Endothelial cell (in vitro differentiated cells): ENCODE measurements at regions not wholly inside any gene's neighbourhood (a gene's known extent, or its start where the extent isn't known, plus 50 kb on each side); places are given as distances from the start of the nearest gene placed in this dataset.

Experiments used
- DNase-seq: peaks from one replicate; pipeline ENCODE4 v3.0.0; 2021; ENCODE audit warnings: low spot score
- H3K27ac Mint-ChIP-seq: one replicate; pipeline ENCODE4 v1.8.0; 2021; ENCODE audit warnings: mixed read lengths, inconsistent platforms; ENCODE audit not compliant: unreplicated experiment
- H3K27me3 Mint-ChIP-seq: one replicate; pipeline ENCODE4 v1.8.0; 2021; ENCODE audit warnings: mild to moderate bottlenecking, moderate library complexity, mixed read lengths, inconsistent platforms; ENCODE audit not compliant: unreplicated experiment
- H3K36me3 Mint-ChIP-seq: one replicate; pipeline ENCODE4 v1.8.0; 2021; ENCODE audit warnings: mild to moderate bottlenecking, low read depth, mixed read lengths, inconsistent platforms; ENCODE audit not compliant: unreplicated experiment
- H3K4me1 Mint-ChIP-seq: one replicate; pipeline ENCODE4 v1.8.0; 2021; ENCODE audit warnings: mild to moderate bottlenecking, mixed read lengths, inconsistent platforms; ENCODE audit not compliant: unreplicated experiment
- H3K4me3 Mint-ChIP-seq: one replicate; pipeline ENCODE4 v1.8.0; 2021; ENCODE audit warnings: mild to moderate bottlenecking, mixed read lengths, inconsistent platforms; ENCODE audit not compliant: unreplicated experiment
- H3K9me3 Mint-ChIP-seq: one replicate; pipeline ENCODE4 v1.8.0; 2021; ENCODE audit warnings: mixed read lengths, inconsistent platforms; ENCODE audit not compliant: unreplicated experiment
- TF ChIP-seq, protein P1 (sequence below): fragments of 200-600 bp; sonication (generic); IDR thresholded peaks from one replicate; pipeline ENCODE4 v1.5.0; 2021; ENCODE audit warnings: antibody characterized with exemption; ENCODE audit not compliant: unreplicated experiment

DNA sequence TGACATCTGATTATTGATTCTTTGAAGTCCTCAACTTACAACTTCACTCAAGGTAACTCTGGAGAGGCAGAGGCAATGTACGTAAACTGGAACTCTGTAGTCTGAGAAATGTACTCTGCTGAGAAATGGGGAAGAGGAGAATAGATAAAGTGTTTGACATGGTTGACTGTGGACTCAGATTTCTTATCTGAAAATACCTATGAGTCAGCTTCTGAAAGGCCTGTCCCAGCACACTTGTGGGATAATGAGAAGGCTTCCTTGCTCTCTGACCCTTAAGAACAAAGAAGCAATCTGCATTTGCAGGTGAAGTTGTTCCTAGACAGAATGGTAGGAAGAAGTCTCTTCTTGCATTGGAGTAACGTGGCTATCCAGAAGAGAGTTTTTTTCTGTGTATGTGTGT is 1573.5 kb downstream of the BRINP3 start:
- H3K4me3 Mint-ChIP-seq: no peak overlapping the region
- no peaks in the 10 kb centered on the region for H3K4me1 Mint-ChIP-seq
- TF ChIP-seq, protein P1, sequence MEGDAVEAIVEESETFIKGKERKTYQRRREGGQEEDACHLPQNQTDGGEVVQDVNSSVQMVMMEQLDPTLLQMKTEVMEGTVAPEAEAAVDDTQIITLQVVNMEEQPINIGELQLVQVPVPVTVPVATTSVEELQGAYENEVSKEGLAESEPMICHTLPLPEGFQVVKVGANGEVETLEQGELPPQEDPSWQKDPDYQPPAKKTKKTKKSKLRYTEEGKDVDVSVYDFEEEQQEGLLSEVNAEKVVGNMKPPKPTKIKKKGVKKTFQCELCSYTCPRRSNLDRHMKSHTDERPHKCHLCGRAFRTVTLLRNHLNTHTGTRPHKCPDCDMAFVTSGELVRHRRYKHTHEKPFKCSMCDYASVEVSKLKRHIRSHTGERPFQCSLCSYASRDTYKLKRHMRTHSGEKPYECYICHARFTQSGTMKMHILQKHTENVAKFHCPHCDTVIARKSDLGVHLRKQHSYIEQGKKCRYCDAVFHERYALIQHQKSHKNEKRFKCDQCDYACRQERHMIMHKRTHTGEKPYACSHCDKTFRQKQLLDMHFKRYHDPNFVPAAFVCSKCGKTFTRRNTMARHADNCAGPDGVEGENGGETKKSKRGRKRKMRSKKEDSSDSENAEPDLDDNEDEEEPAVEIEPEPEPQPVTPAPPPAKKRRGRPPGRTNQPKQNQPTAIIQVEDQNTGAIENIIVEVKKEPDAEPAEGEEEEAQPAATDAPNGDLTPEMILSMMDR: no peak
- no peaks in the 10 kb centered on the region for H3K36me3 Mint-ChIP-seq
- no peak for DNase-seq
- no peak overlapping the region for H3K27ac Mint-ChIP-seq
- H3K9me3 Mint-ChIP-seq: no peaks in the 10 kb centered on the region
- H3K27me3 Mint-ChIP-seq: peaks cover 5% of the 10 kb centered on the region

DNA sequence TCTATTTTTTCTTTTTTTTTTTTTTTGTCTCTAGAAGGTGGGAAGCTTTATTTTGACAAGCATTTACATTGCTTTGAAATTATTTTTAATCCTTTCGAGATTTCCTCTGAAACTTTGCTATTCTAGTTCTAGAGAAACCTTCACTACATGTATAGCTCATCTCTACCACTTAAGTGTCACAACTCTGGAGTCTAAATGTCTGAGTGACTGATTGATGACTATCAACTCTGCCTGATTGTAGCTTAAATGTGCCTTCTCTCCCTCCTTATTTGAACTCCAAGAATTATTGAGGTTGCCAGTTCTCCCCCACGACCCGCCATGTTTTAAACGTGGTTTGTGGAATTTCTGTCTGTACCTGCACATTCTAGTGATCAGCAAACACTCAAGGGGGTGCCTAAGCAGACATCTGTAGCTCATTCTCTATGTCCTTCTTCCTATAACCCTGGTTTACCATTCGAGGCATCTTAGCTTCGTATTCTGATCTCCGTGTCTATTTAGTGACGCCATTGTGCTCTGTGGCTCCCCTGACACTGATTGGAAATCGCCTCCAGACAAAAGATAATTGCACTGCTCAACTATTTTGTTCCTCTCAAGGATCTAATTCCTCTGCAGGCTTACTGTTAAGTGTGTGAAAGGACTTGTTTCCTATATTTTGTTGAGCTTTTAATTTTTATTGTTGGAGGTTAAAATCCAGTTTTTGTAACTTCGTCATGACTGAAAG is 1570.6 kb downstream of the BRINP3 start:
- Mint-ChIP-seq H3K27ac (no peak overlapping the region), H3K27me3 (peaks cover 4% of the 10 kb centered on the region), H3K4me1 (no peaks in the 10 kb centered on the region), H3K9me3 (no peaks in the 10 kb centered on the region), H3K4me3 (no peak overlapping the region), H3K36me3 (no peaks in the 10 kb centered on the region)
- TF ChIP-seq, protein P1: no peak
- no peak for DNase-seq

DNA sequence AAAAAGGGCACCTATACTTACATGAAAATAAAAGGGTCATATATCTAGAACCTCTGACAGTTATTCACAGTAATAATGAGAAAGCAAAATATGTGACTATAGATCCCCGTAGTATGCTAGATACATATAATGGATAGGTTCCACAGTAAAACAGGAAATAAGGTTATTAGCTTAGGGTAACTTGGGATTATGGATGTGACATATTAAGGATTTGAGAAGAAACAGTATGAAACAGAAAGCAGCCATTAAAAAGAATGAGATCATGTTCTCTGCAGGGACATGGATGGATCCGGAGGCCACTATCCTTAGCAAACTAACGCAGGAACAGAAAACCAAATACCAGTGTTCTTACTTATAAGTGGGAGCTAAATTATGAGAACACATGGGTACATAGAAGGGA is 1547.3 kb downstream of the BRINP3 start:
- H3K36me3 Mint-ChIP-seq: no peaks in the 10 kb centered on the region
- no peak overlapping the region for H3K27ac Mint-ChIP-seq
- no peak for DNase-seq
- TF ChIP-seq, protein P1: no peak
- no peaks in the 10 kb centered on the region for H3K27me3 Mint-ChIP-seq
- no peak overlapping the region for H3K4me3 Mint-ChIP-seq
- no peaks in the 10 kb centered on the region for H3K9me3 Mint-ChIP-seq
- no peaks in the 10 kb centered on the region for H3K4me1 Mint-ChIP-seq

DNA sequence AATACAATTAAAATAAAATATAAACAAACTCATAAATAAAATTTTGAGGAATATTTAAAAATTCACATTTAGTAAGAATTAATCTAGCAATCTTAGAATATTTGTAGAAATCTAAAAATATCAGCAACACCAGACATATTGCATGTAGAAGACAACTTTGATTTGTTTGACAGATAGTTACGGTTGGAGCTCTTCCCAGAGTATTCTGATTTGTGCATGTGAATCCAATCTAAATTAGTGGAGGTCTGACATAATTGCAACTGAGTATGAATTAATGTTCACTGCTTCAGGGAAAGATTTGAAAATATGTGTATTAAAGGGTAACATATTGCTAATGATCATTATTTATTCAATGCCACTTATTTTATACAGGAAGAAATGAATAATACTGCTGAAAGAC is 1546.2 kb downstream of the BRINP3 start:
- Mint-ChIP-seq H3K36me3 (no peaks in the 10 kb centered on the region), H3K27ac (no peak overlapping the region), H3K4me1 (no peaks in the 10 kb centered on the region), H3K9me3 (no peaks in the 10 kb centered on the region), H3K27me3 (no peaks in the 10 kb centered on the region), H3K4me3 (no peak overlapping the region)
- TF ChIP-seq, protein P1: no peak
- DNase-seq: no peak

DNA sequence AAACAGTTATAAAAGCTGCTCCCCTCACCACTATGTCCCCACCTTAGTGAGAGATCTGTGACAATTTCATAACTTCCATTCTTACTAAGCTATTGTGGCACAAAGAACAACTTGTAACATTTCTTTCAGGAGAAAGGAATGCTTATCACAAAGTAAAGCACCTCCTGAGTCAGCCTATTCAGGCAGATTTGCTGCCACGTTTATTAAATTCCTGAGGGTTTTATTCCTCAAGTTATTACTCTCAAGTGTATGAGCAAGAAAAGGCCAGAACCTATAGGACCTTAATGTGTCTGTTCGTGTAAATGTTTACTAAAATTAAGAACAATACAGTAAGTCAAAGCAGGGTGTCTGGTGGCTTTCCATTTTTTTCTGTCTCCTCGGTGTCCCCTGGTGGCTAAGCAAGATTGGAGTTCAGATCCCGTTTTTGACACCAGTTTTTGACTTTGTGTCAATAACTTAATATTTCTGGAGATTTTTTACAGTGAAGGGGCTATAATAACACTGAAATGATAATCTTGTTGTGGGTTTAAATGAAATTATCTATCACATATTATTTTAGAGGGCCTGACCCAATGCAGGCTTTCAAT is 1539.6 kb downstream of the BRINP3 start:
- Mint-ChIP-seq H3K4me1 (no peaks in the 10 kb centered on the region), H3K36me3 (no peaks in the 10 kb centered on the region), H3K9me3 (no peaks in the 10 kb centered on the region), H3K27ac (no peak overlapping the region), H3K4me3 (no peak overlapping the region), H3K27me3 (no peaks in the 10 kb centered on the region)
- peak; percentile 8 for DNase-seq
- TF ChIP-seq, protein P1: peak; percentile 31
